ENCODE measurements at regions not wholly inside any gene's neighbourhood (a gene's known extent, or its start where the extent isn't known, plus 50 kb on each side); places are given as distances from the start of the nearest gene placed in this dataset.

GRCh38 chr14:49036266-49036665 lies 549.9 kb downstream of the RPS29 start:
- no peak for TF ChIP-seq TSHZ2 (CRISPR knock-in tag; IDR thresholded peaks at IDR 0.05)
- TF ChIP-seq PPARA (CRISPR knock-in tag; IDR thresholded peaks at IDR 0.05; ENCODE audit: borderline replicate concordance): no peak
- no peak for TF ChIP-seq RARB (CRISPR knock-in tag; IDR thresholded peaks at IDR 0.05)
- no peak for TF ChIP-seq SNAI2 (CRISPR knock-in tag; IDR thresholded peaks at IDR 0.05)
- TF ChIP-seq OSR1 (CRISPR knock-in tag; IDR thresholded peaks at IDR 0.05): no peak
- TF ChIP-seq, protein P1, sequence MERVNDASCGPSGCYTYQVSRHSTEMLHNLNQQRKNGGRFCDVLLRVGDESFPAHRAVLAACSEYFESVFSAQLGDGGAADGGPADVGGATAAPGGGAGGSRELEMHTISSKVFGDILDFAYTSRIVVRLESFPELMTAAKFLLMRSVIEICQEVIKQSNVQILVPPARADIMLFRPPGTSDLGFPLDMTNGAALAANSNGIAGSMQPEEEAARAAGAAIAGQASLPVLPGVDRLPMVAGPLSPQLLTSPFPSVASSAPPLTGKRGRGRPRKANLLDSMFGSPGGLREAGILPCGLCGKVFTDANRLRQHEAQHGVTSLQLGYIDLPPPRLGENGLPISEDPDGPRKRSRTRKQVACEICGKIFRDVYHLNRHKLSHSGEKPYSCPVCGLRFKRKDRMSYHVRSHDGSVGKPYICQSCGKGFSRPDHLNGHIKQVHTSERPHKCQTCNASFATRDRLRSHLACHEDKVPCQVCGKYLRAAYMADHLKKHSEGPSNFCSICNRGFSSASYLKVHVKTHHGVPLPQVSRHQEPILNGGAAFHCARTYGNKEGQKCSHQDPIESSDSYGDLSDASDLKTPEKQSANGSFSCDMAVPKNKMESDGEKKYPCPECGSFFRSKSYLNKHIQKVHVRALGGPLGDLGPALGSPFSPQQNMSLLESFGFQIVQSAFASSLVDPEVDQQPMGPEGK (CRISPR knock-in tag; IDR thresholded peaks at IDR 0.05; ENCODE audit: borderline replicate concordance): no peak
- no peak for TF ChIP-seq POU6F1 (CRISPR knock-in tag; IDR thresholded peaks at IDR 0.05; ENCODE audit: borderline replicate concordance, low read depth)

Measured in SK-N-SH treated with all-trans-retinoic acid at 6 μM for 48 hours (cell line).